ENCODE measurements at regions not wholly inside any gene's neighbourhood (a gene's known extent, or its start where the extent isn't known, plus 50 kb on each side); places are given as distances from the start of the nearest gene placed in this dataset.

- Histone ChIP-seq H3K36me3 (no peaks in the 10 kb centered on the region), H3K4me3 (no peak overlapping the region), H3K27me3 (peaks cover 3% of the 10 kb centered on the region), H3K27ac (no peak overlapping the region), H3K4me1 (ENCODE audit: insufficient read depth) (peaks cover 2% of the 10 kb centered on the region), H3K9me3 (no peaks in the 10 kb centered on the region)
- WGBS, 3 donors = 50 to 60% (median 58%) methylated on average over 2 of the region's 2 CpGs
- intact Hi-C loops (cut with DNase I) = no loop called here
- no peak for TF ChIP-seq CTCF (IDR thresholded peaks at IDR 0.05)
- TF ChIP-seq POLR2A (IDR thresholded peaks at IDR 0.05) = no peak
- TF ChIP-seq EP300 (IDR thresholded peaks at IDR 0.05) = no peak
- no peak for DNase-seq
Observed at GRCh38 chr13:90806892-90807291, 540.6 kb upstream of the MIR17HG start.

GRCh38 chr13:90808838-90809237 lies 538.6 kb upstream of the MIR17HG start:
- intact Hi-C loops (cut with DNase I) = no loop called here
- H3K4me1 ChIP-seq (ENCODE audit: insufficient read depth) = peaks cover 2% of the 10 kb centered on the region
- H3K27ac ChIP-seq = no peak overlapping the region
- no peaks in the 10 kb centered on the region for H3K36me3 ChIP-seq
- no peak for DNase-seq
- H3K27me3 ChIP-seq = no peaks in the 10 kb centered on the region
- no peak overlapping the region for H3K4me3 ChIP-seq
- TF ChIP-seq POLR2A (IDR thresholded peaks at IDR 0.05) = no peak
- no peak for TF ChIP-seq CTCF (IDR thresholded peaks at IDR 0.05)
- no peak for TF ChIP-seq EP300 (IDR thresholded peaks at IDR 0.05)
- H3K9me3 ChIP-seq = no peaks in the 10 kb centered on the region

GRCh38 chr13:90824032-90824431 lies 523.5 kb upstream of the MIR17HG start:
- no peaks in the 10 kb centered on the region for H3K27me3 ChIP-seq
- no peak overlapping the region for H3K27ac ChIP-seq
- no peaks in the 10 kb centered on the region for H3K4me1 ChIP-seq (ENCODE audit: insufficient read depth)
- no peaks in the 10 kb centered on the region for H3K36me3 ChIP-seq
- DNase-seq = no peak
- no peaks in the 10 kb centered on the region for H3K9me3 ChIP-seq
- no peak overlapping the region for H3K4me3 ChIP-seq
- intact Hi-C loops (cut with DNase I) = no loop called here
- TF ChIP-seq EP300 (IDR thresholded peaks at IDR 0.05) (no peak), CTCF (IDR thresholded peaks at IDR 0.05) (no peak), POLR2A (IDR thresholded peaks at IDR 0.05) (no peak)
- 57 to 80% (median 80%) methylated on average over 2 of the region's 2 CpGs for WGBS, 3 donors

GRCh38 chr13:90826688-90827087 lies 520.8 kb upstream of the MIR17HG start:
- no peak for TF ChIP-seq POLR2A (IDR thresholded peaks at IDR 0.05)
- no peak for TF ChIP-seq EP300 (IDR thresholded peaks at IDR 0.05)
- TF ChIP-seq CTCF (IDR thresholded peaks at IDR 0.05) = no peak
- 83 to 95% (median 87%) methylated on average over 2 of the region's 2 CpGs for WGBS, 3 donors
- H3K4me1 ChIP-seq (ENCODE audit: insufficient read depth) = no peaks in the 10 kb centered on the region
- intact Hi-C loops (cut with DNase I) = no loop called here
- no peaks in the 10 kb centered on the region for H3K36me3 ChIP-seq
- H3K27ac ChIP-seq = no peak overlapping the region
- no peaks in the 10 kb centered on the region for H3K27me3 ChIP-seq
- DNase-seq = no peak
- no peaks in the 10 kb centered on the region for H3K9me3 ChIP-seq
- no peak overlapping the region for H3K4me3 ChIP-seq

GRCh38 chr13:90830782-90831181 lies 516.7 kb upstream of the MIR17HG start:
- WGBS, 3 donors = 64 to 79% (median 77%) methylated on average over 2 of the region's 2 CpGs
- TF ChIP-seq CTCF (IDR thresholded peaks at IDR 0.05) (no peak), POLR2A (IDR thresholded peaks at IDR 0.05) (no peak), EP300 (IDR thresholded peaks at IDR 0.05) (no peak)
- Histone ChIP-seq H3K4me3 (no peak overlapping the region), H3K36me3 (no peaks in the 10 kb centered on the region), H3K9me3 (no peaks in the 10 kb centered on the region), H3K27me3 (no peaks in the 10 kb centered on the region), H3K4me1 (ENCODE audit: insufficient read depth) (no peaks in the 10 kb centered on the region), H3K27ac (no peak overlapping the region)
- intact Hi-C loops (cut with DNase I) = no loop called here
- no peak for DNase-seq

All from ovary (tissue), 7 donors.